HCT116 (cell line): ENCODE measurements at regions not wholly inside any gene's neighbourhood (a gene's known extent, or its start where the extent isn't known, plus 50 kb on each side); places are given as distances from the start of the nearest gene placed in this dataset.

Experiments
- ATAC-seq: fragments of 200-7000 bp; cut with Tn5 transposase; 2 replicates; pipeline ENCODE4 v1.9.1; 2020; ENCODE audit warnings: mild to moderate bottlenecking, moderate library complexity
- BruUV-seq: library from RNA; stranded (reverse); fragments of 400-500 nt; replicated peaks from 2 replicates; lab custom pipeline; 2021; lab: Mats Ljungman, UMichigan
- CTCF ChIA-PET: fragments of 300-600 bp; sonication (Branson Sonifier 250); formaldehyde crosslinking; loops from one replicate; lab custom pipeline; 2021; ENCODE audit warnings: antibody characterized with exemption; lab: Charles Lee
- POLR2A ChIA-PET: fragments of 300-600, 350-600 bp; sonication (Branson Sonifier 250); formaldehyde crosslinking; loops from one replicate; lab custom pipeline; 2021; ENCODE audit warnings: antibody characterized with exemption; lab: Charles Lee
- RAD21 ChIA-PET, 2 experiments: fragments of 300-600 bp; sonication (Branson Sonifier 250); formaldehyde crosslinking; loops; one replicate each; lab custom pipeline; 2023; ENCODE audit warnings: low total read pairs in 2 of 2; ENCODE audit not compliant: uncharacterized antibody in 2 of 2, unreplicated experiment in 2 of 2, low non-redundant PET in 1 of 2; lab: Charles Lee
- DNase-seq: peaks from one replicate; pipeline ENCODE4 v3.0.0-alpha.2; 2010; ENCODE audit warnings: low read depth, low spot score
- H2AFZ ChIP-seq: fragments of 200-600 bp; shearing (Covaris generic), sonication (generic); 2 replicates; pipeline ENCODE4 v1.6.1; 2017; ENCODE audit warnings: low read depth, mixed run types, mixed read lengths, antibody characterized with exemption, low read length; ENCODE audit not compliant: poor library complexity, severe bottlenecking
- H3K27ac ChIP-seq: 2 replicates; pipeline ENCODE4 v1.5.1; 2012; ENCODE audit warnings: low read depth, low read length
- H3K27me3 ChIP-seq: fragments of 200-600 bp; sonication (generic); 2 replicates; pipeline ENCODE4 v1.6.1; 2016; ENCODE audit warnings: mixed run types, low read length, mixed read lengths; ENCODE audit not compliant: insufficient read depth
- H3K36me3 ChIP-seq, 2 experiments: fragments of 200-500 bp in 1 of 2; fragments of 200-600 bp in 1 of 2; sonication (Bioruptor generic) in 1 of 2; sonication (generic) in 1 of 2; 2 replicates each; pipeline versions ENCODE4 v1.5.1 to v1.6.1; 2014 to 2016; ENCODE audit warnings: low read length in 2 of 2, inconsistent platforms in 1 of 2, mixed read lengths in 1 of 2, mixed run types in 1 of 2; ENCODE audit not compliant: insufficient read depth in 2 of 2, control insufficient read depth in 1 of 2
- H3K4me1 ChIP-seq, 2 experiments: fragments of 200-600 bp in 1 of 2; sonication (generic) in 1 of 2; 2 replicates each; pipeline versions ENCODE4 v1.5.1 to v1.6.1; 2012 to 2017; ENCODE audit warnings: low read length in 2 of 2, inconsistent platforms in 1 of 2, mild to moderate bottlenecking in 1 of 2, mixed read lengths in 1 of 2, mixed run types in 1 of 2, moderate library complexity in 1 of 2; ENCODE audit not compliant: insufficient read depth in 2 of 2, control insufficient read depth in 1 of 2
- H3K4me2 ChIP-seq: fragments of 200-600 bp; sonication (generic); 2 replicates; pipeline ENCODE4 v1.6.1; 2017; ENCODE audit warnings: mixed run types, low read length, mixed read lengths
- H3K4me3 ChIP-seq, 2 experiments: fragments of 200-600 bp in 1 of 2; sonication (generic) in 1 of 2; replicated peaks in 1 of 2; 2 replicates each; pipeline ENCODE4 v1.5.1; 2011 to 2016; ENCODE audit warnings: low read length in 2 of 2, control low read depth in 1 of 2, low read depth in 1 of 2, mild to moderate bottlenecking in 1 of 2, mixed read lengths in 1 of 2, mixed run types in 1 of 2
- H3K79me2 ChIP-seq: fragments of 200-600 bp; sonication (generic); 2 replicates; pipeline ENCODE4 v1.6.1; 2017; ENCODE audit warnings: mild to moderate bottlenecking, mixed run types, low read length, moderate library complexity, mixed read lengths; ENCODE audit not compliant: insufficient read depth
- H3K9ac ChIP-seq: fragments of 200-600 bp; sonication (generic); 2 replicates; pipeline ENCODE4 v1.6.1; 2016; ENCODE audit warnings: low read length, mixed read lengths
- H3K9me2 ChIP-seq: fragments of 200-600 bp; sonication (generic), shearing (Covaris generic); 2 replicates; pipeline ENCODE4 v1.6.1; 2017; ENCODE audit warnings: mixed run types, mild to moderate bottlenecking, moderate library complexity; ENCODE audit not compliant: insufficient read depth
- H3K9me3 ChIP-seq, 2 experiments: fragments of 200-500 bp in 1 of 2; fragments of 200-600 bp in 1 of 2; sonication (Bioruptor generic) in 1 of 2; sonication (generic) in 1 of 2; 2 replicates each; pipeline ENCODE4 v1.6.1; 2014 to 2017; ENCODE audit warnings: low read length in 2 of 2, mixed read lengths in 2 of 2, inconsistent platforms in 1 of 2, low read depth in 1 of 2, mild to moderate bottlenecking in 1 of 2, mixed run types in 1 of 2, moderate library complexity in 1 of 2; ENCODE audit not compliant: control insufficient read depth in 1 of 2, insufficient read depth in 1 of 2
- H4K20me1 ChIP-seq: fragments of 200-600 bp; sonication (generic), shearing (Covaris generic); 2 replicates; pipeline ENCODE4 v1.6.1; 2017; ENCODE audit warnings: mixed run types, mild to moderate bottlenecking, moderate library complexity; ENCODE audit not compliant: insufficient read depth
- ATF3 ChIP-seq: IDR thresholded peaks from 2 replicates; pipeline ENCODE4 v1.6.1; 2012
- CBX3 ChIP-seq: IDR thresholded peaks from 2 replicates; pipeline ENCODE4 v1.6.1; 2012; ENCODE audit warnings: low read depth
- CEBPB ChIP-seq: IDR thresholded peaks from 2 replicates; pipeline ENCODE4 v1.6.1; 2012; ENCODE audit warnings: low read depth
- EGR1 ChIP-seq: IDR thresholded peaks from 2 replicates; pipeline ENCODE4 v1.6.1; 2012; ENCODE audit warnings: low read depth
- ELF1 ChIP-seq: IDR thresholded peaks from 2 replicates; pipeline ENCODE4 v1.6.1; 2012; ENCODE audit warnings: low read depth, borderline replicate concordance
- EZH2 ChIP-seq: fragments of 200-600 bp; sonication (generic); IDR thresholded peaks from 2 replicates; pipeline ENCODE4 v1.6.1; 2017; ENCODE audit warnings: antibody characterized with exemption, mixed run types
- EZH2phosphoT487 ChIP-seq: fragments of 200-600 bp; IDR thresholded peaks from 2 replicates; pipeline ENCODE4 v1.6.1; 2018; ENCODE audit warnings: antibody characterized with exemption, borderline replicate concordance
- FOSL1 ChIP-seq: IDR thresholded peaks from 2 replicates; pipeline ENCODE4 v1.6.1; 2012; ENCODE audit warnings: low read depth
- JUND ChIP-seq: IDR thresholded peaks from 2 replicates; pipeline ENCODE4 v1.6.1; 2012
- MAX ChIP-seq: IDR thresholded peaks from 2 replicates; pipeline ENCODE4 v1.6.1; 2012
- POLR2A ChIP-seq: IDR thresholded peaks from 2 replicates; pipeline ENCODE4 v1.7.0; 2011; ENCODE audit warnings: borderline replicate concordance; ENCODE audit not compliant: insufficient read depth, insufficient read length; ENCODE audit errors: extremely low read depth
- POLR2AphosphoS5 ChIP-seq: IDR thresholded peaks from 2 replicates; pipeline ENCODE4 v1.6.1; 2011; ENCODE audit warnings: mild to moderate bottlenecking, low read depth, low read length, moderate library complexity
- RAD21 ChIP-seq: IDR thresholded peaks from 2 replicates; pipeline ENCODE4 v1.6.1; 2012; ENCODE audit warnings: low read depth, mild to moderate bottlenecking
- REST ChIP-seq: IDR thresholded peaks from 2 replicates; pipeline ENCODE4 v1.6.1; 2012; ENCODE audit warnings: low read depth
- SIN3A ChIP-seq: IDR thresholded peaks from 2 replicates; pipeline ENCODE4 v1.6.1; 2012; ENCODE audit warnings: low read depth
- SP1 ChIP-seq: IDR thresholded peaks from 2 replicates; pipeline ENCODE4 v1.6.1; 2012; ENCODE audit warnings: low read depth
- YY1 ChIP-seq: IDR thresholded peaks from 2 replicates; pipeline ENCODE4 v1.6.1; 2011; ENCODE audit warnings: low read length, low read depth, moderate library complexity, mild to moderate bottlenecking; ENCODE audit not compliant: insufficient replicate concordance; ENCODE audit errors: extremely low read depth
- ZNF274 ChIP-seq: fragments of 200-500 bp; sonication (Bioruptor generic); IDR thresholded peaks from 2 replicates; pipeline ENCODE4 v1.6.1; 2014; ENCODE audit warnings: mild to moderate bottlenecking, low read depth, low read length, inconsistent platforms
- intact Hi-C: fragments of 100-400 bp; cut with micrococcal nuclease; formaldehyde crosslinking; loops from 2 replicates; pipeline ENCODE4 v1.10.0; 2022
- TF ChIP-seq, protein P1 (sequence below), 3 experiments: fragments of 200-600 bp in 1 of 3; sonication (generic) in 1 of 3; IDR thresholded peaks in 2 of 3; conservative IDR thresholded peaks in 1 of 3; 2 replicates each; pipeline ENCODE4 v1.5.1; 2012 to 2017; ENCODE audit warnings: low read depth in 2 of 3, low read length in 2 of 3, antibody characterized with exemption in 1 of 3, borderline replicate concordance in 1 of 3, control low read depth in 1 of 3, mild to moderate bottlenecking in 1 of 3, mixed read lengths in 1 of 3, mixed run types in 1 of 3, moderate library complexity in 1 of 3; ENCODE audit not compliant: insufficient read depth in 1 of 3
- TF ChIP-seq, protein P2 (sequence below): IDR thresholded peaks from 2 replicates; pipeline ENCODE4 v1.6.1; 2011; ENCODE audit warnings: mild to moderate bottlenecking, low read length, moderate library complexity; ENCODE audit not compliant: insufficient replicate concordance; ENCODE audit errors: extremely low read depth

GRCh38 chr4:112952313-112952700 is 97.1 kb upstream of the ANK2 start:
- Histone ChIP-seq H3K79me2 (no peaks in the 10 kb centered on the region), H3K36me3 (no peaks in the 10 kb centered on the region), H3K27me3 (no peaks in the 10 kb centered on the region), H3K9ac (no peak overlapping the region), H3K4me3 (no peak overlapping the region), H3K9me3 (no peaks in the 10 kb centered on the region), H3K9me2 (no peaks in the 10 kb centered on the region), H3K4me1 (no peaks in the 10 kb centered on the region), H4K20me1 (no peaks in the 10 kb centered on the region), H2AFZ (no peak overlapping the region), H3K4me2 (no peak overlapping the region), H3K27ac (no peak overlapping the region)
- CTCF ChIA-PET, result interaction anchor here (1.0 to 2.5 kb wide), 8 partner anchors 10 to 187 kb away, joined by 3 to 35 read pairs (median 9); no protein-coding TSS in a partner anchor
- no peak for TF ChIP-seq EZH2
- TF ChIP-seq CEBPB, result no peak
- TF ChIP-seq SP1, result no peak
- no peak for TF ChIP-seq ZNF274
- TF ChIP-seq EZH2phosphoT487, result no peak
- TF ChIP-seq POLR2A, result no peak
- TF ChIP-seq CBX3, result no peak
- no peak for TF ChIP-seq SIN3A
- no peak for TF ChIP-seq YY1
- TF ChIP-seq, protein P1, sequence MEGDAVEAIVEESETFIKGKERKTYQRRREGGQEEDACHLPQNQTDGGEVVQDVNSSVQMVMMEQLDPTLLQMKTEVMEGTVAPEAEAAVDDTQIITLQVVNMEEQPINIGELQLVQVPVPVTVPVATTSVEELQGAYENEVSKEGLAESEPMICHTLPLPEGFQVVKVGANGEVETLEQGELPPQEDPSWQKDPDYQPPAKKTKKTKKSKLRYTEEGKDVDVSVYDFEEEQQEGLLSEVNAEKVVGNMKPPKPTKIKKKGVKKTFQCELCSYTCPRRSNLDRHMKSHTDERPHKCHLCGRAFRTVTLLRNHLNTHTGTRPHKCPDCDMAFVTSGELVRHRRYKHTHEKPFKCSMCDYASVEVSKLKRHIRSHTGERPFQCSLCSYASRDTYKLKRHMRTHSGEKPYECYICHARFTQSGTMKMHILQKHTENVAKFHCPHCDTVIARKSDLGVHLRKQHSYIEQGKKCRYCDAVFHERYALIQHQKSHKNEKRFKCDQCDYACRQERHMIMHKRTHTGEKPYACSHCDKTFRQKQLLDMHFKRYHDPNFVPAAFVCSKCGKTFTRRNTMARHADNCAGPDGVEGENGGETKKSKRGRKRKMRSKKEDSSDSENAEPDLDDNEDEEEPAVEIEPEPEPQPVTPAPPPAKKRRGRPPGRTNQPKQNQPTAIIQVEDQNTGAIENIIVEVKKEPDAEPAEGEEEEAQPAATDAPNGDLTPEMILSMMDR (IDR thresholded peaks at IDR 0.05 in 2 of 3, conservative IDR thresholded peaks at IDR 0.05 in 1 of 3; ENCODE audit: borderline replicate concordance in 1 of 3, insufficient read depth in 1 of 3, low read depth in 2 of 3, low read length in 2 of 3), result no peak
- no peak for TF ChIP-seq ATF3
- TF ChIP-seq EGR1, result no peak
- no peak for TF ChIP-seq ELF1
- TF ChIP-seq, protein P2, sequence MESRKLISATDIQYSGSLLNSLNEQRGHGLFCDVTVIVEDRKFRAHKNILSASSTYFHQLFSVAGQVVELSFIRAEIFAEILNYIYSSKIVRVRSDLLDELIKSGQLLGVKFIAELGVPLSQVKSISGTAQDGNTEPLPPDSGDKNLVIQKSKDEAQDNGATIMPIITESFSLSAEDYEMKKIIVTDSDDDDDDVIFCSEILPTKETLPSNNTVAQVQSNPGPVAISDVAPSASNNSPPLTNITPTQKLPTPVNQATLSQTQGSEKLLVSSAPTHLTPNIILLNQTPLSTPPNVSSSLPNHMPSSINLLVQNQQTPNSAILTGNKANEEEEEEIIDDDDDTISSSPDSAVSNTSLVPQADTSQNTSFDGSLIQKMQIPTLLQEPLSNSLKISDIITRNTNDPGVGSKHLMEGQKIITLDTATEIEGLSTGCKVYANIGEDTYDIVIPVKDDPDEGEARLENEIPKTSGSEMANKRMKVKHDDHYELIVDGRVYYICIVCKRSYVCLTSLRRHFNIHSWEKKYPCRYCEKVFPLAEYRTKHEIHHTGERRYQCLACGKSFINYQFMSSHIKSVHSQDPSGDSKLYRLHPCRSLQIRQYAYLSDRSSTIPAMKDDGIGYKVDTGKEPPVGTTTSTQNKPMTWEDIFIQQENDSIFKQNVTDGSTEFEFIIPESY, result no peak
- TF ChIP-seq POLR2AphosphoS5, result no peak
- TF ChIP-seq JUND, result no peak
- TF ChIP-seq RAD21, result no peak
- TF ChIP-seq FOSL1, result no peak
- no peak for TF ChIP-seq MAX
- no peak for TF ChIP-seq REST
- DNase-seq (no peak), ATAC-seq (no peak)
- intact Hi-C loops, result loop anchor here (5.0 kb wide), 1 partner anchor 320 kb away; no protein-coding TSS in a partner anchor
- POLR2A ChIA-PET, result no interaction called here
- BruUV-seq, result no TSS peak
- RAD21 ChIA-PET, result no interaction called here
